GM13977 (cell line): ENCODE measurements at regions not wholly inside any gene's neighbourhood (a gene's known extent, or its start where the extent isn't known, plus 50 kb on each side); places are given as distances from the start of the nearest gene placed in this dataset.

Experiments
- DNase-seq: peaks from one replicate; pipeline ENCODE4 v3.0.0; 2012; ENCODE audit warnings: low spot score
- CTCF ChIP-seq: IDR thresholded peaks from 2 replicates; pipeline ENCODE4 v1.5.1; 2012; ENCODE audit warnings: mild to moderate bottlenecking, control low read depth; ENCODE audit not compliant: insufficient read depth; ENCODE audit errors: extremely low read depth, missing control alignments
- in situ Hi-C: fragments of 300-500 bp; cut with MboI; formaldehyde crosslinking; loops from one replicate; pipeline ENCODE4 v1.12.0; 2022; ENCODE audit warnings: low sequenced_read_pairs, low pct_unique_long_range_greater_than_20kb, mixed read lengths, inconsistent platforms; ENCODE audit not compliant: unreplicated experiment

GRCh38 chr14:104422837-104423681 lies 156.5 kb upstream of the C14orf180 start:
- in situ Hi-C loops = no loop called here
- DNase-seq = no peak
- TF ChIP-seq CTCF = no peak

GRCh38 chr14:104423701-104424405 lies 155.7 kb upstream of the C14orf180 start:
- peak; percentile 14 for DNase-seq
- in situ Hi-C loops = no loop called here
- TF ChIP-seq CTCF = no peak

GRCh38 chr14:104424406-104425072 lies 155.0 kb upstream of the C14orf180 start:
- DNase-seq = peak; percentile 24
- no peak for TF ChIP-seq CTCF
- in situ Hi-C loops = no loop called here

- TF ChIP-seq CTCF = no peak
- in situ Hi-C loops = no loop called here
Observed at GRCh38 chr14:104425171-104425681, 154.3 kb upstream of the C14orf180 start.

GRCh38 chr14:104425763-104426646 lies 153.6 kb upstream of the C14orf180 start:
- no peak for TF ChIP-seq CTCF
- no peak for DNase-seq
- in situ Hi-C loops = no loop called here

More at GRCh38 chr14:104425171-104425681, 154.3 kb upstream of the C14orf180 start:
- no peak for DNase-seq
